ENCODE measurements at regions not wholly inside any gene's neighbourhood (a gene's known extent, or its start where the extent isn't known, plus 50 kb on each side); places are given as distances from the start of the nearest gene placed in this dataset.

DNA sequence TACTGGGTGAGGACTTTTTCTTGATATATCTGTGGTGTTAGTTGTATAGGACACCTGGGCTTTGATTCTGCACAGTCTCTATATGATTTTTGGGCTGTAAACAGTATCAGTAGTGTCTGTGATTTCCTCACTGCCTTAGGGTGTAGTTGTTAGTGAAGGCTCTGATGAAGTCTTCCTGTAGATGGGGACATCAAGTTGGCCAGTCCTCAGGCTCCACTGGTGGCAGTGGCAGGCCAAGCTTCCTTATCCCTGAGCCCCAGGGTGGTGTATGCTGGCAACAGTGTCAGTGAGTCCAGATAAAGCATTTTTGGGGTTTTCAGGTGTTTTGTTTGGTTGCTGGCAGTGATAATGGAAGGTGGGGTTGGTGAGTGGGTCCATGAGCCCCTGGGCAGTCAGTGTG is 961.4 kb downstream of the DSC3 start:
- Histone ChIP-seq H2AK5ac (ENCODE audit: insufficient read length, low read length) (no peak overlapping the region), H3T11ph (ENCODE audit: low read length) (no peak overlapping the region), H4K91ac (ENCODE audit: insufficient read length, low read depth, low read length) (no peak overlapping the region), H2BK5ac (ENCODE audit: insufficient read length, low read length) (no peak overlapping the region), H4K5ac (ENCODE audit: insufficient read length, low read depth, low read length) (no peak overlapping the region), H4K8ac (replicated peaks; ENCODE audit: insufficient read length, low read depth, low read length) (no peak overlapping the region), H2AFZ (ENCODE audit: low read length) (no peak overlapping the region), H2BK20ac (ENCODE audit: low read depth, low read length, poor library complexity, severe bottlenecking) (no peak overlapping the region), H3K9ac (ENCODE audit: extremely low read depth, insufficient read length, low read length) (no peak overlapping the region), H2BK12ac (ENCODE audit: insufficient read length, low read depth, low read length) (no peak overlapping the region), H3K9me3 (ENCODE audit: control insufficient read depth, low read depth, low read length) (no peaks in the 10 kb centered on the region), H3K27me3 (ENCODE audit: insufficient read depth, low read length) (no peaks in the 10 kb centered on the region), H2BK120ac (ENCODE audit: low read depth, low read length, poor library complexity, severe bottlenecking) (no peak overlapping the region), H3K4me2 (ENCODE audit: insufficient read depth, insufficient read length, low read length) (no peak overlapping the region), H3K4ac (ENCODE audit: low read depth, low read length) (no peak overlapping the region), H3K14ac (ENCODE audit: insufficient read depth, low read length) (no peak overlapping the region), H4K20me1 (ENCODE audit: control insufficient read depth, insufficient read depth, insufficient read length) (no peaks in the 10 kb centered on the region), H3K79me1 (ENCODE audit: insufficient read depth, low read depth, low read length, poor library complexity, severe bottlenecking) (no peaks in the 10 kb centered on the region), H3K56ac (ENCODE audit: insufficient read length, low read depth, low read length) (no peak overlapping the region), H3K23ac (ENCODE audit: insufficient read length, low read depth, low read length) (no peak overlapping the region), H3K27ac (ENCODE audit: insufficient read length, low read depth, low read length) (no peak overlapping the region), H2BK15ac (ENCODE audit: low read depth, low read length) (no peak overlapping the region), H3K18ac (ENCODE audit: insufficient read length, low read depth, low read length) (no peak overlapping the region), H3K79me2 (ENCODE audit: insufficient read depth, low read length) (no peaks in the 10 kb centered on the region), H3K23me2 (ENCODE audit: insufficient read length, low read depth, low read length, poor library complexity, severe bottlenecking) (no peaks in the 10 kb centered on the region), H3K4me1 (ENCODE audit: insufficient read depth, low read length) (no peaks in the 10 kb centered on the region)
- H3K27me3 Mint-ChIP-seq (ENCODE audit: low read depth) = no peaks in the 10 kb centered on the region
- no peaks in the 10 kb centered on the region for H3K36me3 Mint-ChIP-seq (ENCODE audit: insufficient read depth in 1 of 3, low read depth in 3 of 3)
- H3K4me3 Mint-ChIP-seq = no peak overlapping the region
- peak; percentile 46; the same call in 2 of the 3 replicates for TF ChIP-seq CTCF (conservative IDR thresholded peaks at IDR 0.05)
- H3K27ac Mint-ChIP-seq = no peak overlapping the region; a peak in 1 of 7 replicates
- no peaks in the 10 kb centered on the region for H3K4me1 Mint-ChIP-seq
- peaks cover 0 to 2% of the 10 kb centered on the region in 2 experiments; a peak in 1 of 5 replicates for H3K9me3 Mint-ChIP-seq
- DNase-seq = no peak
